Panc1 (cell line): ENCODE measurements at regions not wholly inside any gene's neighbourhood (a gene's known extent, or its start where the extent isn't known, plus 50 kb on each side); places are given as distances from the start of the nearest gene placed in this dataset.

Experiments used
- ATAC-seq: fragments of 200-7000 bp; cut with Tn5 transposase; 2 replicates; pipeline ENCODE4 v1.9.1; 2020; ENCODE audit warnings: mild to moderate bottlenecking, moderate library complexity
- BruUV-seq: library from RNA; stranded (reverse); fragments of 400-500 nt; replicated peaks from 2 replicates; lab custom pipeline; 2021; lab: Mats Ljungman, UMichigan
- CTCF ChIA-PET: fragments of 300-600 bp; sonication (Branson Sonifier 250); formaldehyde crosslinking; loops from one replicate; lab custom pipeline; 2022; ENCODE audit warnings: antibody characterized with exemption; lab: Charles Lee
- POLR2A ChIA-PET: fragments of 300-600 bp; sonication (Branson Sonifier 250); formaldehyde crosslinking; loops from one replicate; lab custom pipeline; 2022; ENCODE audit warnings: antibody characterized with exemption; lab: Charles Lee
- DNase-seq: peaks from one replicate; pipeline ENCODE4 v3.0.0-alpha.2; 2010; ENCODE audit warnings: low read depth, low spot score
- H3K27ac ChIP-seq: 2 replicates; pipeline ENCODE4 v1.5.1; 2011; ENCODE audit warnings: mild to moderate bottlenecking, low read length, inconsistent platforms
- H3K27me3 ChIP-seq: fragments of 200-500 bp; sonication (Bioruptor generic); 2 replicates; pipeline ENCODE4 v1.6.0; 2014; ENCODE audit warnings: low read length, inconsistent platforms; ENCODE audit not compliant: control insufficient read depth, insufficient read depth
- H3K36me3 ChIP-seq: fragments of 200-500 bp; sonication (Bioruptor generic); 2 replicates; pipeline ENCODE4 v1.5.1; 2014; ENCODE audit warnings: inconsistent platforms, mild to moderate bottlenecking, low read length, moderate library complexity; ENCODE audit not compliant: control insufficient read depth, insufficient read depth
- H3K4me1 ChIP-seq: 2 replicates; pipeline ENCODE4 v1.5.1; 2011; ENCODE audit warnings: inconsistent platforms, mild to moderate bottlenecking, low read length, moderate library complexity; ENCODE audit not compliant: control insufficient read depth, insufficient read depth
- H3K4me3 ChIP-seq, 2 experiments: 2 replicates each; pipeline ENCODE4 v1.5.1; 2011 to 2012; ENCODE audit warnings: low read depth in 2 of 2, low read length in 2 of 2, mild to moderate bottlenecking in 2 of 2, inconsistent platforms in 1 of 2, moderate library complexity in 1 of 2
- H3K9me3 ChIP-seq: fragments of 200-500 bp; sonication (Bioruptor generic); 2 replicates; pipeline ENCODE4 v1.5.1; 2014; ENCODE audit warnings: low read depth, mild to moderate bottlenecking, inconsistent platforms, low read length, moderate library complexity; ENCODE audit not compliant: control insufficient read depth, insufficient read depth
- POLR2AphosphoS5 ChIP-seq: IDR thresholded peaks from 2 replicates; pipeline ENCODE4 v1.6.1; 2012; ENCODE audit warnings: mild to moderate bottlenecking, low read depth, low read length, moderate library complexity
- REST ChIP-seq, 2 experiments: IDR thresholded peaks; 2 replicates each; pipeline ENCODE4 v1.6.1; 2011 to 2012; ENCODE audit warnings: low read depth in 2 of 2, control low read depth in 1 of 2, low read length in 1 of 2, mild to moderate bottlenecking in 1 of 2, moderate library complexity in 1 of 2; ENCODE audit not compliant: insufficient read depth in 1 of 2
- SIN3A ChIP-seq: IDR thresholded peaks from 2 replicates; pipeline ENCODE4 v1.6.1; 2012; ENCODE audit warnings: low read depth, mild to moderate bottlenecking, low read length, moderate library complexity, borderline replicate concordance; ENCODE audit not compliant: insufficient read depth
- TCF7L2 ChIP-seq: IDR thresholded peaks from 2 replicates; pipeline ENCODE4 v1.6.1; 2011; ENCODE audit warnings: mild to moderate bottlenecking, low read depth, low read length, inconsistent platforms
- in situ Hi-C: cut with HindIII; loops from 2 replicates; pipeline ENCODE4 v1.10.0; 2016; ENCODE audit warnings: low sequenced_read_pairs, low pct_unique_long_range_greater_than_20kb
- intact Hi-C: fragments of 100-400 bp; cut with micrococcal nuclease; formaldehyde crosslinking; loops from one replicate; pipeline ENCODE4 v1.10.0; 2022; ENCODE audit not compliant: unreplicated experiment
- TF ChIP-seq, protein P1 (sequence below): fragments of 450-650 bp; IDR thresholded peaks from 2 replicates; pipeline ENCODE4 v1.5.1; 2017; ENCODE audit warnings: mild to moderate bottlenecking

DNA sequence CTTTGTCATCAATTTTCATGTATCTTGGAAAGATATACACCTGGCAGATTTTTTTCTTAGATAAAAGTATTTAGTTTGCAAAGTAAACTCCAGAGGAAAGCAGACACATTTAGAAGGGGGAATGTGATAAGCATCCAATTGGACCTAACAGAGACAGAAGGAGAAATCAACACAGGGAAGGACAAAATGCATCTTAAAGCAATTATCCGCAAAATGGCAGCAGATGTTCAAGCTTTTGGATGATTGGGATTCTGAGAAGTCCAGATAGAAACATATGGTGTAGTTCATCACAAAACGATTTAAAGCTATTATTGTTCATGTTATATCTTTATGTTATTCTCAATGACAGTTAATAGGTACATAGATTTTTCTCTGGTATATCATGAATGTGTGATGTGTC is 1153.1 kb upstream of the B3GALT2 start:
- in situ Hi-C loops: no loop called here
- DNase-seq: no peak
- POLR2A ChIA-PET: no interaction called here
- no TSS peak for BruUV-seq
- CTCF ChIA-PET: no interaction called here
- no peak for ATAC-seq
- no peaks in the 10 kb centered on the region for H3K4me1 ChIP-seq
- intact Hi-C loops: no loop called here
- no peak overlapping the region for H3K27ac ChIP-seq
- no peaks in the 10 kb centered on the region for H3K27me3 ChIP-seq
- TF ChIP-seq POLR2AphosphoS5: no peak
- TF ChIP-seq, protein P1, sequence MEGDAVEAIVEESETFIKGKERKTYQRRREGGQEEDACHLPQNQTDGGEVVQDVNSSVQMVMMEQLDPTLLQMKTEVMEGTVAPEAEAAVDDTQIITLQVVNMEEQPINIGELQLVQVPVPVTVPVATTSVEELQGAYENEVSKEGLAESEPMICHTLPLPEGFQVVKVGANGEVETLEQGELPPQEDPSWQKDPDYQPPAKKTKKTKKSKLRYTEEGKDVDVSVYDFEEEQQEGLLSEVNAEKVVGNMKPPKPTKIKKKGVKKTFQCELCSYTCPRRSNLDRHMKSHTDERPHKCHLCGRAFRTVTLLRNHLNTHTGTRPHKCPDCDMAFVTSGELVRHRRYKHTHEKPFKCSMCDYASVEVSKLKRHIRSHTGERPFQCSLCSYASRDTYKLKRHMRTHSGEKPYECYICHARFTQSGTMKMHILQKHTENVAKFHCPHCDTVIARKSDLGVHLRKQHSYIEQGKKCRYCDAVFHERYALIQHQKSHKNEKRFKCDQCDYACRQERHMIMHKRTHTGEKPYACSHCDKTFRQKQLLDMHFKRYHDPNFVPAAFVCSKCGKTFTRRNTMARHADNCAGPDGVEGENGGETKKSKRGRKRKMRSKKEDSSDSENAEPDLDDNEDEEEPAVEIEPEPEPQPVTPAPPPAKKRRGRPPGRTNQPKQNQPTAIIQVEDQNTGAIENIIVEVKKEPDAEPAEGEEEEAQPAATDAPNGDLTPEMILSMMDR: no peak
- no peak for TF ChIP-seq TCF7L2
- TF ChIP-seq SIN3A: no peak
- no peak for TF ChIP-seq REST (IDR thresholded peaks at IDR 0.05; ENCODE audit: insufficient read depth in 1 of 2, low read depth in 2 of 2, low read length in 1 of 2)
- H3K9me3 ChIP-seq: no peaks in the 10 kb centered on the region
- H3K36me3 ChIP-seq: no peaks in the 10 kb centered on the region
- H3K4me3 ChIP-seq: no peak overlapping the region

- in situ Hi-C loops: no loop called here
- no peak for ATAC-seq
- H3K27me3 ChIP-seq: no peaks in the 10 kb centered on the region
- H3K4me1 ChIP-seq: no peaks in the 10 kb centered on the region
- BruUV-seq: no TSS peak
- POLR2A ChIA-PET: no interaction called here
- H3K9me3 ChIP-seq: no peaks in the 10 kb centered on the region
- H3K4me3 ChIP-seq: no peak overlapping the region
- no peak for DNase-seq
- H3K36me3 ChIP-seq: no peaks in the 10 kb centered on the region
- intact Hi-C loops: no loop called here
- CTCF ChIA-PET: no interaction called here
- H3K27ac ChIP-seq: no peak overlapping the region
- TF ChIP-seq POLR2AphosphoS5 (no peak), TCF7L2 (no peak), SIN3A (no peak), REST (IDR thresholded peaks at IDR 0.05; ENCODE audit: insufficient read depth in 1 of 2, low read depth in 2 of 2, low read length in 1 of 2) (no peak)
- TF ChIP-seq, protein P1: no peak
Observed at GRCh38 chr1:194338241-194338948, 1152.0 kb upstream of the B3GALT2 start.
